ENCODE measurements at regions not wholly inside any gene's neighbourhood (a gene's known extent, or its start where the extent isn't known, plus 50 kb on each side); places are given as distances from the start of the nearest gene placed in this dataset.

DNA sequence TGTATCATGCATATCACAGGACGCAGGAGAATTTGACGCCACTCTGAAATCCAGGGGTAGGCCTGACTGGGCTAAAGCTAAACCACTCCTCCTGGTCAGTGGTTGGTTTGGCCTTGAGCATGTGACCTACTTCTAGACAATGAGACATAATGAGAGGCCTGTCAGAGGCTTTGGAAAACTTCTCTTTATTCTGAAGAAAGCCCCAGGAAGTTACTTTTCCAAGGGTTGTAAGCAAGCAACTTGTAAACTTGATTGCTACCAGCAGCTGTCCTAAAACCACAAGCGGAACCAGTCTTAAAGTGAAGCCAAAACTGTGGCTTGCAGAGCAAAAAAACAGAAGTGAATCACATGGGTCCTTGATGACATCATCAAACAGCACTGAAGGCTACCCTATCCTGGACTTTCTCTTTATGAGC, 138.2 kb upstream of the COX10 start:
- H3K9me3 Mint-ChIP-seq (ENCODE audit: insufficient read depth), result peaks cover 12% of the 10 kb centered on the region
- DNase-seq, result no peak
- peaks cover 4% of the 10 kb centered on the region for H3K36me3 Mint-ChIP-seq (ENCODE audit: low read depth)
- no peak overlapping the region for H3K27ac Mint-ChIP-seq
- ATAC-seq, result no peak
- CTCF ChIA-PET, result no interaction called here
- POLR2A ChIA-PET, result no interaction called here
- no peaks in the 10 kb centered on the region for H3K27me3 Mint-ChIP-seq (ENCODE audit: low read depth)
- no peak overlapping the region for H3K4me3 Mint-ChIP-seq
- H3K4me1 Mint-ChIP-seq (ENCODE audit: low read depth), result no peaks in the 10 kb centered on the region

- ATAC-seq (no peak), DNase-seq (no peak)
- Mint-ChIP-seq H3K27ac (no peak overlapping the region), H3K27me3 (ENCODE audit: low read depth) (no peaks in the 10 kb centered on the region), H3K4me1 (ENCODE audit: low read depth) (no peaks in the 10 kb centered on the region), H3K36me3 (ENCODE audit: low read depth) (peaks cover 4% of the 10 kb centered on the region), H3K9me3 (ENCODE audit: insufficient read depth) (peaks cover 12% of the 10 kb centered on the region), H3K4me3 (no peak overlapping the region)
- ChIA-PET POLR2A (no interaction called here), CTCF (no interaction called here)
These were observed 137.4 kb upstream of the COX10 start for GRCh38 chr17:13931800-13932460.

GRCh38 chr17:13933441-13934276, 135.6 kb upstream of the COX10 start:
- CTCF ChIA-PET, result no interaction called here
- no peak for ATAC-seq
- no peaks in the 10 kb centered on the region for H3K27me3 Mint-ChIP-seq (ENCODE audit: low read depth)
- no peak overlapping the region for H3K4me3 Mint-ChIP-seq
- H3K36me3 Mint-ChIP-seq (ENCODE audit: low read depth), result peaks cover 4% of the 10 kb centered on the region
- H3K27ac Mint-ChIP-seq, result no peak overlapping the region
- no peaks in the 10 kb centered on the region for H3K4me1 Mint-ChIP-seq (ENCODE audit: low read depth)
- H3K9me3 Mint-ChIP-seq (ENCODE audit: insufficient read depth), result peaks cover 12% of the 10 kb centered on the region
- no peak for DNase-seq
- POLR2A ChIA-PET, result no interaction called here

DNA sequence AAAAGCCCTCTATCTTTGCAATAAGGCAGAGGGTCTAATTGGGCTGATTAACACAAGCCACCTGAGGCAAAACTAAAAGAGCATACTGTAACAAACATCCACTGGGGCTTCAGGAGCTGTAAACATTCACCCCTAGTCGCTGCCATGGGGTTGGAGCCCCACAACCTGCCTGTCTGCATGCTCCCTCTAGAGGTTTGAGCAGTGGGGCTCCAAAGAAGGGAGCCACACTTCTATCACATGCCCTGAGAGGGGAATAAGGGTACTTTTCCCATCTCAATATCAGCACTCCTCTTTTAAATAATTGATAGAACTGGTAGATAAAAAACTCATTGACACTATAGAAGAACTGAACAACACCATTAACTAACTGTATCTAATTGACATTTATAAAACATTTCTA, 130.1 kb upstream of the COX10 start:
- no peaks in the 10 kb centered on the region for H3K27me3 Mint-ChIP-seq (ENCODE audit: low read depth)
- no peak overlapping the region for H3K4me3 Mint-ChIP-seq
- DNase-seq (no peak), ATAC-seq (no peak)
- ChIA-PET CTCF (no interaction called here), POLR2A (no interaction called here)
- H3K36me3 Mint-ChIP-seq (ENCODE audit: low read depth), result no peaks in the 10 kb centered on the region
- no peaks in the 10 kb centered on the region for H3K4me1 Mint-ChIP-seq (ENCODE audit: low read depth)
- H3K27ac Mint-ChIP-seq, result no peak overlapping the region
- H3K9me3 Mint-ChIP-seq (ENCODE audit: insufficient read depth), result peaks cover 8% of the 10 kb centered on the region

DNA sequence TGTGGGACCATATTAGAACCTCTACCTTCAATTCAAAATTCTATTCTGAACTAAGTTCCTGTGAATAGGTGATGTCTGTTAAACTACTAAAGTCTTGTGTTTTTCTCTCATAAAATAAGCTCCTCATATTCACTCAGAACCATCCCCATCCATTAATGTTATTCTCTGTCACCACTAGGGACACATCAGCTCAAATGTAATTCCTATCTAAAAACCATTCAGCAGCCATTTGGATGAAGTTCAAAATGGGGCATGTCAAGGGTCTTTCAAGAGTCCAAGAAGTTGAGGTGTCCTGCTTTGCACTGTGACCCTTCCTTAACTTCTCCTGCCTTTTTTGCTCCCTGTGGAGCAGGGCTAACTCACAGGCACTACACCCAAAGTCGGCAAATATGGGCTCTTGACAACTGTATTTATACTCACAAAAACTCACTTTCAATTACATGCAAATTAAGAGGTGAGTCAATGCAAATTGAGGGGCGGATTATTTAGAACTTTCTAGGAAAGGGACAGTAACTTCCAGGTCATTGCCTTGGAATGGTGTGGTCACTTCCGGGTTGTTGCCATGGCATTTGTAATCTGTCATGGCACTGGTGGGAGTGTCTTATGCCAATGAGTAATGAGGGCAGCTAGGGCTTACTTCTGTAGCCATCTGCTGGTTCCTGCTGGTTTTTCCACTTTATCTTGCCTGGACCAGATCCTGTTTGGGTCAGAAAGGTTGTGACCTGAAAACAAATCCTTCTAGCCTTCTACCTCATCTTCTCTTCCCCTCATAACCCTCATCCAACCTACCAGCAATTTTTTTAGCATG, 128.2 kb upstream of the COX10 start:
- CTCF ChIA-PET, result interaction anchor here (0.5 kb wide), 1 partner anchor 41 kb away, joined by 3 read pairs; no protein-coding TSS in a partner anchor
- no peak overlapping the region for H3K4me3 Mint-ChIP-seq
- no peak overlapping the region for H3K27ac Mint-ChIP-seq
- DNase-seq (no peak), ATAC-seq (no peak)
- no peaks in the 10 kb centered on the region for H3K27me3 Mint-ChIP-seq (ENCODE audit: low read depth)
- H3K9me3 Mint-ChIP-seq (ENCODE audit: insufficient read depth), result peaks cover 8% of the 10 kb centered on the region
- H3K4me1 Mint-ChIP-seq (ENCODE audit: low read depth), result no peaks in the 10 kb centered on the region
- H3K36me3 Mint-ChIP-seq (ENCODE audit: low read depth), result no peaks in the 10 kb centered on the region
- POLR2A ChIA-PET, result no interaction called here

- ChIA-PET CTCF (no interaction called here), POLR2A (no interaction called here)
- Mint-ChIP-seq H3K36me3 (ENCODE audit: low read depth) (no peaks in the 10 kb centered on the region), H3K4me3 (no peak overlapping the region), H3K27ac (no peak overlapping the region), H3K27me3 (ENCODE audit: low read depth) (no peaks in the 10 kb centered on the region), H3K9me3 (ENCODE audit: insufficient read depth) (peaks cover 8% of the 10 kb centered on the region), H3K4me1 (ENCODE audit: low read depth) (no peaks in the 10 kb centered on the region)
- DNase-seq, result no peak
- ATAC-seq, result no peak
These were observed 127.5 kb upstream of the COX10 start for GRCh38 chr17:13941781-13942180.

GRCh38 chr17:13943909-13944308, 125.4 kb upstream of the COX10 start:
- DNase-seq, result no peak
- CTCF ChIA-PET, result no interaction called here
- H3K4me3 Mint-ChIP-seq, result no peak overlapping the region
- ATAC-seq, result no peak
- POLR2A ChIA-PET, result no interaction called here
- no peaks in the 10 kb centered on the region for H3K27me3 Mint-ChIP-seq (ENCODE audit: low read depth)
- peaks cover 8% of the 10 kb centered on the region for H3K9me3 Mint-ChIP-seq (ENCODE audit: insufficient read depth)
- H3K27ac Mint-ChIP-seq, result no peak overlapping the region
- H3K4me1 Mint-ChIP-seq (ENCODE audit: low read depth), result no peaks in the 10 kb centered on the region
- H3K36me3 Mint-ChIP-seq (ENCODE audit: low read depth), result no peaks in the 10 kb centered on the region

GRCh38 chr17:13947499-13947898, 121.8 kb upstream of the COX10 start:
- ChIA-PET POLR2A (no interaction called here), CTCF (no interaction called here)
- Mint-ChIP-seq H3K4me1 (ENCODE audit: low read depth) (no peaks in the 10 kb centered on the region), H3K27me3 (ENCODE audit: low read depth) (no peaks in the 10 kb centered on the region), H3K36me3 (ENCODE audit: low read depth) (no peaks in the 10 kb centered on the region), H3K27ac (no peak overlapping the region), H3K4me3 (no peak overlapping the region), H3K9me3 (ENCODE audit: insufficient read depth) (no peaks in the 10 kb centered on the region)
- no peak for DNase-seq
- no peak for ATAC-seq

DNA sequence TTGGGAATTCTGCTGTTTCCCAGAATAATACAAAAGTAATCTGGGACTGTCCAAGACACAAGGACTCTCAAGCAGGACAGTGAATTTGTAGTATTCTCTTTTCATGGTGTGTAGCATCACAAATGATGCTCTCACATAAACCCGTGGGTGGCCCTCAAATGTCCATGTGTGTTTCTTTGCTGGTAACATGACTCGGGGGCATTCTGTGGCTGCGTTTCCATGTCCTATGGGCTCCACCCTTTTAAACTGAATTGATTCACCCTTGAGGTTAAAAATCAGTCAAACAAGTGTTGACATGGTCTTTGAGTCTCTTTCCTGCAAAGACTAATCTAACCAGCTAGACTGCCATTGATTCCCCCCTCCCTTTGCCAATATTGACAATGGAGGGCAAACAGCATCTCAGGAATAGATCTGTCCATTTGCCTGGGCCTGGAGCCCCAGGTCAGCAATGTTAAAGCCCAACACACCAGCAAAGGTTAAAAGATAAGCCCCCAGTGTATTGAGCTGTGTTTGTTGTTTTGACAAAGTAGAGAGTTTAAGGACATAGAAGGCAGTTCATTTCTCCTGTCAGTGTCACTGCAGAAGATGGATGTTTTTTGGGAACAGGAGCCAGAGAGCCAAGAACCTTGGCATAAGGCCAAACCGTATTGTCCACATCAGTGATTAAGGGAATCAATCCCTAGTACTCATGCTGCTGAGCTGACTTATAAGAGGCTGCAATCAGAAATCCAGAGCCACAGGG, 117.1 kb upstream of the COX10 start:
- Mint-ChIP-seq H3K36me3 (ENCODE audit: low read depth) (no peaks in the 10 kb centered on the region), H3K4me3 (no peak overlapping the region), H3K4me1 (ENCODE audit: low read depth) (no peaks in the 10 kb centered on the region), H3K27me3 (ENCODE audit: low read depth) (no peaks in the 10 kb centered on the region), H3K9me3 (ENCODE audit: insufficient read depth) (peaks cover 6% of the 10 kb centered on the region), H3K27ac (no peak overlapping the region)
- DNase-seq (no peak), ATAC-seq (no peak)
- ChIA-PET CTCF (no interaction called here), POLR2A (no interaction called here)

GRCh38 chr17:13953841-13954240, 115.5 kb upstream of the COX10 start:
- Mint-ChIP-seq H3K4me3 (no peak overlapping the region), H3K36me3 (ENCODE audit: low read depth) (no peaks in the 10 kb centered on the region), H3K9me3 (ENCODE audit: insufficient read depth) (peaks cover 6% of the 10 kb centered on the region), H3K27me3 (ENCODE audit: low read depth) (no peaks in the 10 kb centered on the region), H3K4me1 (ENCODE audit: low read depth) (no peaks in the 10 kb centered on the region), H3K27ac (no peak overlapping the region)
- POLR2A ChIA-PET, result no interaction called here
- no peak for ATAC-seq
- CTCF ChIA-PET, result no interaction called here
- no peak for DNase-seq

GRCh38 chr17:13957636-13958035, 111.7 kb upstream of the COX10 start:
- ChIA-PET CTCF (interaction anchor here (1.0 kb wide), 1 partner anchor 11 kb away, joined by 3 read pairs; no protein-coding TSS in a partner anchor), POLR2A (no interaction called here)
- Mint-ChIP-seq H3K9me3 (ENCODE audit: insufficient read depth) (peaks cover 6% of the 10 kb centered on the region), H3K27ac (no peak overlapping the region), H3K4me3 (no peak overlapping the region), H3K27me3 (ENCODE audit: low read depth) (no peaks in the 10 kb centered on the region), H3K4me1 (ENCODE audit: low read depth) (peaks cover 3% of the 10 kb centered on the region), H3K36me3 (ENCODE audit: low read depth) (no peaks in the 10 kb centered on the region)
- DNase-seq (no peak), ATAC-seq (no peak)

- Mint-ChIP-seq H3K36me3 (ENCODE audit: low read depth) (no peaks in the 10 kb centered on the region), H3K4me1 (ENCODE audit: low read depth) (peaks cover 7% of the 10 kb centered on the region), H3K27ac (no peak overlapping the region), H3K9me3 (ENCODE audit: insufficient read depth) (peaks cover 6% of the 10 kb centered on the region), H3K27me3 (ENCODE audit: low read depth) (no peaks in the 10 kb centered on the region), H3K4me3 (no peak overlapping the region)
- ChIA-PET CTCF (no interaction called here), POLR2A (no interaction called here)
- DNase-seq (no peak), ATAC-seq (no peak)
These were observed 110.5 kb upstream of the COX10 start for GRCh38 chr17:13958773-13959172.
